ENCODE measurements at regions not wholly inside any gene's neighbourhood (a gene's known extent, or its start where the extent isn't known, plus 50 kb on each side); places are given as distances from the start of the nearest gene placed in this dataset.

- no peak for DNase-seq (ENCODE audit: low spot score)
Measured at GRCh38 chr12:67370979-67371378, 101.8 kb downstream of the CAND1 start.

DNA sequence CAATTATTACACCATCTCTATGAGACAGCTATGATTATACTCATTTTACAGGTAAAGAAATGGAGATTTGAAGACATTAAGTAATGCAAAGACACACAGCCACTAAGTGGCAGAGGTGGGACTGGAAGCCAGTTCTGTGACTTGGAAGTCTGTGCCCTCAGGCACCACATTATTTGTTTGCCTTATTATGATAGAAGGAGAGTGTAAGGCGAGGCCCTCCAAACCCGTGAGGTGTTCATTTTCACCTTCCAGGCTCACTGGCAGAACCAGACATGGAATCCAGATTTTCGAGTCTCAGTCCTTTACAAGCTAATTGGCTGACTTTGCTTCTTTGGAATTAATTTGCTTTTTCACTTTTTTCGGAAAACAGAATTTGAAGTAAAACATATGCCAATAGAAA is 107.9 kb downstream of the CAND1 start:
- no peak for DNase-seq (ENCODE audit: low spot score)

DNA sequence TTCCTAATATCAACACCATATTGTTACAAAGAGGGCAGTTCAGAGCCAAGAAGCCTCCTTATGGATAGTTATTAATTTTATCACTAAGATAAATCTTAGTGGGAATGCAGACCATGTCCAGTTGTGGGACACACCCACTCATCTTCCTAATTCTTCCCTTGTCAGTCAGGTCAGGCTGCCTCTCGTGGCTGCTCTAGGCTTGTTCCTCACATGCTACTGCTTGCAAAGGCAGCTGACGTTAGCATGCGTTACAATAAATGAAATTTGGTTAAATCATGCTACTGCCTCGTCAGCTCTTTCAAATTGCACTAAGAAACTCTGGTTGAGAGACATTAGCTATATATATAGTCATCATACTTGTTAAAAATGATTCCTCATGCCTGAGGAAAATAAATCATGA is 108.4 kb downstream of the CAND1 start:
- no peak for DNase-seq (ENCODE audit: low spot score)

DNA sequence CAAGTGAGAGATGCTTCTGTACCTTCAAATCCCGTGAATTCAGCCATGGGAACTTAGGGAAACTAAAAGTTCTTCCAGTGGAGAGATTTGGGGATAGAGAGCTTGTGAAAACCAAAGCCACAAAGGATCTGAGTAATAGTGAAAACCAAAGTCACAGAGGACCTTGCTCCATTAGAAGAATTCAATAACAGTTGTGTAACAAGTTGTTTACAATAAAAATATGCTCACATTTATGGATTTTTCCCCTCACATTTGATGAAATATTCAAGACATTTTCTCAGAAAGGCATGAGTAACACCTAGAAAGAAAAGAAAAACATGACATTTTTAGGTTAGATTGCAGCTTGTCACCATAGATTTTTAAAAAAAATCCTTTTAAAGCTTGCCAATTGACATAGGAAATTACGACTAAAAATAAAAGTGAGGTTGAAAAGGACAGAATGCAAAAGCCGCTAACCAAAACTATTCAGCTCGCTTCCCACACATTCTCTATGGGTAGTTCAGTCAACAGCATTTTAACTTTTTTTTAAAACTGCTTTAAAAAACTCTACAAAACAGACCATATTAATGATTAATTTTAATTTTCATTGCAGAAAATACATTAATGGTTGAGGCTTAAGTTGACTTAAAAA is 113.2 kb downstream of the CAND1 start:
- no peak for DNase-seq (ENCODE audit: low spot score)

DNA sequence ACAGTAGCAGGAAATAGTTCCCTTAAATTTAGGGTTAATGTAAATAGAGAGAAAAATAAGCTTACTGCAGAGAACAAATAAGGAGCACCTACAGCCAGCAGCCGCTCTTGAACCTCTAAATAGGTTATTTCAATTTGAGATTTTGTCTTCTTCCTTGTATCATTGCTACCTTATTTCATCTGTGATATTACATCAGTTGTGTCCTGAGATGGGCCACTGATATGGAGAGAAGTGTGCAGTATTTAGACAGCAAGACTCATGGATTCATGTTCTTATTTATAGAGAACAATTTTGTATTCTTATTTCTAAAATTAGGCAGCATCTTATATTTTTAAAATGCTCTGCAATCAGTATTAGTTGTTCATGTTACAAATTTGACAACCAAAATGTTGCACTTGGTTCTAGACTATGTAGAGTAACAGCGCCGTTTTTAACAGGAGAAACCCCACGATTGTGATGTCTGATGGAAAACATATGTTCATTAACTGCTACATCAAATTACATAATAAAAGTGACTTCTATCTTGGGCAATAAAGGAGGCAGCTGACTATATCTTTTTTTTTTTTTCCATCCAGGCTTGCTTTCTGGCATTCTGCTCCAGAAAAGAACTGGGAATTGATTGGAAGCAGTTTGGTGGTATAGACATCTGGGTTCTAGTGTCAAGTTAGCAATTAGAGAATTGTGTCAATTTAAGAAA is 117.9 kb downstream of the CAND1 start:
- no peak for DNase-seq (ENCODE audit: low spot score)

GRCh38 chr12:67388331-67389138 is 119.4 kb downstream of the CAND1 start:
- DNase-seq (ENCODE audit: low spot score): peak; percentile 17

DNA sequence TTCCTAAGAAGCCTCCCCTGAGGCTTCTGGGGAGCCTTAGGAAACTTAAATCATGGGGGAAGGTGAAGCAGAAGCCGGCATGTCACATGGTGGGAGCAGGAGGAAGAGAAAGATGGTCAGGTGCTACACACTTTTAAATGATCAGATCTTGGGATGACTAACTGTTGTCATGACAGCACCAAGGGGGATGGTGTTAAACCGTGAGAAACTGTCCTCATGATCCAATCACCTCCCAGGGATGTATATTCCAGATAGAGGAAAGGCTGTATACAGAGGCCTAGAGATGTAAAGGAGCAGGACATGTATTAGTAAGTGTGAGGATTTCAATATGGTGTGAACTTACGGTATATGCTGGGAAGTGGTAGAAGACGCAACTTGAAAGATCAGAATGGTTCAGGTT is 121.1 kb downstream of the CAND1 start:
- DNase-seq (ENCODE audit: low spot score): no peak

DNA sequence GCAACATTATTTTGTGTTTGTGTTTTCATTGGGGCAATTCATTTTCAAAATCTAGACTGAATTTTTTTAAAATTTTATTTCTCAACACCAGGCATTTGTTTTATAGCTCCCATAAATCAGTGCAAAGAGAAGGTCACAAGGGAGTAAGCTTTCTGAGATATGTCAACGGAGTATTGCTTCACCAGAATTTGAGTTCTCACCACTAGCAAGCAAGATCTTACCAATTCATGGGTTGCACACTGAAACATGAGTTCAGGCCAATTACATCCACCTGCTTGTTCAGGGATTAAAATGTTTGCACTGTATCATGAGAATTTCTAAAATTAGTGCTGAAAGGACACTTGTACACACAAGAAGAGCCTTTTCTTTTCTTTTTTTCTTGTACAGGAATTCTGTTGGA is 121.9 kb downstream of the CAND1 start:
- DNase-seq (ENCODE audit: low spot score): no peak

DNA sequence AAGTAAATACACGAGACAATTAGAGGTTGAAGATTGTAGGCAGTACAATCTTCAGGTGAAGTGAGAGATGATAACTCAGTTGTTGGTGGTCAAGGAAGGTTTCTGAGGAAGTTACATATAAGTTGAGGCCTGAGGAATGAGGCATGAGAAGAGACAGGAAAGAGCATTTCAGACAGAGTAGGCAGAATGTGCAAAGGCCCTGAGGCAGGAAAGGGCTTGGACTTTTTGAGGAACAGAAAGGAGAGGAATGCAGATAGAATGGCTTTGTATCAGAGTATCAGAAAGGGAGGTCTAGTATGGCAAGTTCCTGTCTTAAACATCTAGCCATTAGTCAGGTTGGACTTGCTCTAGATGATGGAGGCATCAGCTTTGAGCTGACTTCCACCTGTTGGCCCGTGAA is 122.5 kb downstream of the CAND1 start:
- DNase-seq (ENCODE audit: low spot score): no peak

DNA sequence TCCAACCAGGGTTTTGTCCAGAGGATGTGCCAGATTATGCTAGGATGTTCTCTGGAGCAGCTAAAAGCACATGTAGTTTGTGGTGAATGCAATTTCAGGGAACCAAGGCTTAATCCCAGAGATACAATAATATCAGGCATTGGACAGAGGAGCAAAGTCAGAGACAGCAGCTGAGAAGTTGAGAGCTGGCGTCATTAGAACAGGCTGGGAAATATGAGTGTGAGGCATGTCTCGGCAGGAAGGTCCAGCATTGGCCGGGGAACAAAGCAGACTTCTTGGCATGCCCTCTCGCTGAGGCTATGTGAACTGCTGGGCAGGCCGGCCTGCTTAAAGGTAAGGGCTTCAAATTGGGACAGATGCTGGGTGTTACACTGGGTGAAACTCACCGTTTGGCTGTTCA is 125.4 kb downstream of the CAND1 start:
- no peak for DNase-seq (ENCODE audit: low spot score)

DNA sequence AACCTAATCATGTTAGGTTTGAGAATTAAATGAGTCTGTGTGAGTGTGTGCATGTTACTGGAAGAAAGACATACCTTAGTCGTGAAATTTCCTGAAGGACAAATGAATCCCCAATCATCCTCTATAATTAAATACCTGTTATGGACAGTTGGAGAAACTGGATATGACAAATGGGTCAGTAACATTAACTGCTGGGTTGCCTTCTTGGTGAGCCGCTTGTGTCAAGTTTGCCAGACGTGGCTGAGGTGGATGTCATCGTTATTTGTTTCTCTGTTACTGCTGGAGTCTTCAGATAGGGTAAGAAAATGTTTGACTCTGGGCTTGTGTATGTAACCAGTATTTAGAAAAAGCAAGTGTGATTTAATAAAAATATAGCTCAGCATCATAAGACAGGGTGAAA is 131.6 kb downstream of the CAND1 start:
- no peak for DNase-seq (ENCODE audit: low spot score)

- no peak for DNase-seq (ENCODE audit: low spot score)
Measured at GRCh38 chr12:67410246-67410645, 141.1 kb downstream of the CAND1 start.

- no peak for DNase-seq (ENCODE audit: low spot score)
Measured at GRCh38 chr12:67410667-67411067, 141.5 kb downstream of the CAND1 start.

- no peak for DNase-seq (ENCODE audit: low spot score)
Measured at GRCh38 chr12:67411562-67411961, 142.4 kb downstream of the CAND1 start.

- no peak for DNase-seq (ENCODE audit: low spot score)
Measured at GRCh38 chr12:67413577-67413976, 144.4 kb downstream of the CAND1 start.

- no peak for DNase-seq (ENCODE audit: low spot score)
Measured at GRCh38 chr12:67414011-67414715, 145.0 kb downstream of the CAND1 start.

- DNase-seq (ENCODE audit: low spot score): no peak
Measured at GRCh38 chr12:67415473-67415872, 146.3 kb downstream of the CAND1 start.

DNA sequence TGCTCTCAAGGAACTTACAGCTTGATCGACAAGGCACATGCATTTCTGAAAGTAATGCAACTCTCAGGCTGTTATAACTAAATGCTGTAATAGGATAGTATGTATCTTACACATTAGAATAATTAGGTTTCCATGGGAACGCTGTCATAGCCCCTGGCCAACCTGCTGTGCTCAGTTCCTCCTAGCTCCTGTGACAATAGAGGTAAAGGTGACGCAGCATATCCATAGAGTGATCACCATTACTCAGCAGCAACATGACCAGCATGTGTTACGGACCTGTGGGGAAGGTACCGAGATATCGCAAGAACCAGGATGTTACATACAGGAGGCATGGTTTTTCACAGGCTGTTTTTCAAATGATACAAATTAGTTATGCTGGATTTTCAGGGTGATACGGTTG is 150.7 kb downstream of the CAND1 start:
- no peak for DNase-seq (ENCODE audit: low spot score)

- DNase-seq (ENCODE audit: low spot score): no peak
Measured at GRCh38 chr12:67420506-67420905, 151.3 kb downstream of the CAND1 start.

DNA sequence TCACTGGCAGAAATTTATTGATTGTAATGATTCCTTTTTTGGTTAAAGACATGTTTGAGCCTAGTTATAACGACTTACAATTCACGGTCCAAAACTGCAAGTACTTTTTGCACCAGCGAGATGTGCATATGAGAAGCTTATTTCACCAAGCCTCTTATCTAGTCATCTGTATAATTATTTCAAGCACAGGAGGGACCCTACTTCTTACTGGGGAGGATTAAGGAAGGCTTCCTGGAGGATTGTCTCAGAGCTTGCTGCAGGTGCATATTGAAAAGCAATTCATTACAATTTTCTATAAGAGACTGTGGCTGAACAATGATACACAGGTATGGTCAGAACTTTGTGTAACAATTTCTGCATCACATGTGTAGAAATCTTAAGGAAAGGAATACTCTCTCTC is 152.9 kb downstream of the CAND1 start:
- no peak for DNase-seq (ENCODE audit: low spot score)

GRCh38 chr12:67424784-67425183 is 155.6 kb downstream of the CAND1 start:
- DNase-seq (ENCODE audit: low spot score): no peak

GRCh38 chr12:67425394-67425793 is 156.2 kb downstream of the CAND1 start:
- DNase-seq (ENCODE audit: low spot score): no peak

DNA sequence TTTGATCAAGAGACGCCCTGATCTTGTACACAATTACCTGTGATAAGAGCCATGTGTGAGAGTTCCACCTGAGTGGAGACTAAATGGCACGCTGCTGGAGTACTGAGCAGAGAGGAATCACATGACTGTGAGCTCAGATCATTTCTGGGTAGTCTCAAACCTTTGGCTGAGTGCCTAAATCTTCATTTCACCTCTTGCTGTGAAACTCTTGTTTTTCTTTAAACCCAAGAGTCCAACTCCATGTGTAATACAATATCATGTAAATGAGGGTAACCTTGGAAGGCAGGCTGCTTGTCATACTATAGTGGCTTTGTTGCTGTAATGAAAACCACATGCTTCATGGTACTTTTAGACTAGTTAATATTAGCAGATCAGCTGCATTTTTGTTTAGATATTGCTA is 156.9 kb downstream of the CAND1 start:
- DNase-seq (ENCODE audit: low spot score): no peak
